Liver (tissue), 3 donors: ENCODE measurements at regions not wholly inside any gene's neighbourhood (a gene's known extent, or its start where the extent isn't known, plus 50 kb on each side); places are given as distances from the start of the nearest gene placed in this dataset.

ENCODE experiments used
- EGR1 ChIP-seq, 2 donors: IDR thresholded peaks; 2 replicates each; pipeline ENCODE4 v1.6.1; 2016 to 2018; ENCODE audit warnings: antibody characterized with exemption in 2 of 2, low read depth in 2 of 2
- TF ChIP-seq, protein P1 (sequence below): fragments of 150-350 bp; IDR thresholded peaks from 2 replicates; pipeline ENCODE4 v1.5.1; 2017; ENCODE audit warnings: improper control_type of control experiment, low read depth, low read length; ENCODE audit not compliant: missing input control
- TF ChIP-seq, protein P2 (sequence below): IDR thresholded peaks from 2 replicates; pipeline ENCODE4 v1.6.1; 2016; ENCODE audit warnings: antibody characterized with exemption, mild to moderate bottlenecking
- donor health status: healthy.
- donor health status: healthy.

DNA sequence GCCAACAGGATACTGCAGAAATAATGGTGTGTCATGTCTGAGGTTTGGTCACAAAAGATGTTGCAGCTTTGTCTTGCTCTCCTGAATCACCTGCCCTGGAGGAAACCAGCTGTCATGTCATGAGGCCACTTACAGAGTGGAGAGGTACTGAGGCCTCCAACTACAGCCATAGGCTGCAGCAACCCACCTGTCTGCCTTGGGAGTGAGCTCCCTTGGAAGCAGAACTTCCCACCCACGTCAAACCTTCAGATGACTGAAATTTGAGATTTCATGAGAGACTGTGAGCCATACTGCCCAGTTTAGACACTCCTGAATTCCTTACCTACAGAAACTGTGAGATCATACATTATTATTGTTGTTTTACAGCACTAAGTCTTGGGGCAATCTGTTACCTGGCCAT lies 475.9 kb downstream of the HS3ST3B1 start:
- TF ChIP-seq, protein P1, sequence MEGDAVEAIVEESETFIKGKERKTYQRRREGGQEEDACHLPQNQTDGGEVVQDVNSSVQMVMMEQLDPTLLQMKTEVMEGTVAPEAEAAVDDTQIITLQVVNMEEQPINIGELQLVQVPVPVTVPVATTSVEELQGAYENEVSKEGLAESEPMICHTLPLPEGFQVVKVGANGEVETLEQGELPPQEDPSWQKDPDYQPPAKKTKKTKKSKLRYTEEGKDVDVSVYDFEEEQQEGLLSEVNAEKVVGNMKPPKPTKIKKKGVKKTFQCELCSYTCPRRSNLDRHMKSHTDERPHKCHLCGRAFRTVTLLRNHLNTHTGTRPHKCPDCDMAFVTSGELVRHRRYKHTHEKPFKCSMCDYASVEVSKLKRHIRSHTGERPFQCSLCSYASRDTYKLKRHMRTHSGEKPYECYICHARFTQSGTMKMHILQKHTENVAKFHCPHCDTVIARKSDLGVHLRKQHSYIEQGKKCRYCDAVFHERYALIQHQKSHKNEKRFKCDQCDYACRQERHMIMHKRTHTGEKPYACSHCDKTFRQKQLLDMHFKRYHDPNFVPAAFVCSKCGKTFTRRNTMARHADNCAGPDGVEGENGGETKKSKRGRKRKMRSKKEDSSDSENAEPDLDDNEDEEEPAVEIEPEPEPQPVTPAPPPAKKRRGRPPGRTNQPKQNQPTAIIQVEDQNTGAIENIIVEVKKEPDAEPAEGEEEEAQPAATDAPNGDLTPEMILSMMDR = no peak
- TF ChIP-seq, protein P2, sequence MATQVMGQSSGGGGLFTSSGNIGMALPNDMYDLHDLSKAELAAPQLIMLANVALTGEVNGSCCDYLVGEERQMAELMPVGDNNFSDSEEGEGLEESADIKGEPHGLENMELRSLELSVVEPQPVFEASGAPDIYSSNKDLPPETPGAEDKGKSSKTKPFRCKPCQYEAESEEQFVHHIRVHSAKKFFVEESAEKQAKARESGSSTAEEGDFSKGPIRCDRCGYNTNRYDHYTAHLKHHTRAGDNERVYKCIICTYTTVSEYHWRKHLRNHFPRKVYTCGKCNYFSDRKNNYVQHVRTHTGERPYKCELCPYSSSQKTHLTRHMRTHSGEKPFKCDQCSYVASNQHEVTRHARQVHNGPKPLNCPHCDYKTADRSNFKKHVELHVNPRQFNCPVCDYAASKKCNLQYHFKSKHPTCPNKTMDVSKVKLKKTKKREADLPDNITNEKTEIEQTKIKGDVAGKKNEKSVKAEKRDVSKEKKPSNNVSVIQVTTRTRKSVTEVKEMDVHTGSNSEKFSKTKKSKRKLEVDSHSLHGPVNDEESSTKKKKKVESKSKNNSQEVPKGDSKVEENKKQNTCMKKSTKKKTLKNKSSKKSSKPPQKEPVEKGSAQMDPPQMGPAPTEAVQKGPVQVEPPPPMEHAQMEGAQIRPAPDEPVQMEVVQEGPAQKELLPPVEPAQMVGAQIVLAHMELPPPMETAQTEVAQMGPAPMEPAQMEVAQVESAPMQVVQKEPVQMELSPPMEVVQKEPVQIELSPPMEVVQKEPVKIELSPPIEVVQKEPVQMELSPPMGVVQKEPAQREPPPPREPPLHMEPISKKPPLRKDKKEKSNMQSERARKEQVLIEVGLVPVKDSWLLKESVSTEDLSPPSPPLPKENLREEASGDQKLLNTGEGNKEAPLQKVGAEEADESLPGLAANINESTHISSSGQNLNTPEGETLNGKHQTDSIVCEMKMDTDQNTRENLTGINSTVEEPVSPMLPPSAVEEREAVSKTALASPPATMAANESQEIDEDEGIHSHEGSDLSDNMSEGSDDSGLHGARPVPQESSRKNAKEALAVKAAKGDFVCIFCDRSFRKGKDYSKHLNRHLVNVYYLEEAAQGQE = no peak
- TF ChIP-seq EGR1 (IDR thresholded peaks at IDR 0.05; ENCODE audit: low read depth in 2 of 2) = no peak
